ENCODE measurements at regions not wholly inside any gene's neighbourhood (a gene's known extent, or its start where the extent isn't known, plus 50 kb on each side); places are given as distances from the start of the nearest gene placed in this dataset.

DNA sequence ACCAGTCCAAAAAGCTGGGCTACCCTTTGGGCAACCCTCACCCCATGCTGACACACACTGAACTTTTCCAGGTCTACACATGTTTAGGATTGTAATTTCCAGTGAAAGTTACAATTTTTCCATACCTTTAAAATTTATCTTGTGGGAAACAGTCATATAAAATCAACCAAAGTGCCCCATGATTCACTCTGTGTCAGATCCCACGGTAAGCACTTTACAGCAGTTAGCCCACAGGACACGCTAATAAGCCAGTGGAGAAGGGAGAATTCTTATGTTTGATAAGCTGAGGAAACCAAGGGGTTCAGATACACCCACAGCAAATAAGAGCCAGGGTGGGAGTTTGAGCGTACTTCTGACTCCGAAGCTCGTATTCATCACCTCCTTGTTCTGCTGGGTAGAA, 72.4 kb upstream of the TBL1X start:
- Histone ChIP-seq H3K27me3 (peaks cover 0 to 28% (median 0%) of the 10 kb centered on the region in 7 donors), H3K4me3 (no peak overlapping the region), H3K27ac (no peak overlapping the region), H3K4me1 (no peaks in the 10 kb centered on the region), H3K9me3 (peaks cover 0 to 7% (median 0%) of the 10 kb centered on the region in 11 donors), H3K36me3 (no peaks in the 10 kb centered on the region)
- no peak for ATAC-seq
- no peak for DNase-seq
- intact Hi-C loops (cut with DNase I) = no loop called here
- WGBS, 2 donors = 95 to 96% methylated on average over 5 of the region's 5 CpGs
- TF ChIP-seq CTCF (IDR thresholded peaks at IDR 0.05) = no peak

GRCh38 chrX:9393571-9393970, 71.3 kb upstream of the TBL1X start:
- peaks cover 0 to under 1% (median 0%) of the 10 kb centered on the region in 11 donors for H3K9me3 ChIP-seq
- H3K27ac ChIP-seq = no peak overlapping the region
- peaks cover 0 to 21% (median 0%) of the 10 kb centered on the region in 7 donors for H3K27me3 ChIP-seq
- no peak overlapping the region for H3K4me3 ChIP-seq
- H3K36me3 ChIP-seq = no peaks in the 10 kb centered on the region
- WGBS, 2 donors = 85 to 89% methylated on average over 4 of the region's 4 CpGs
- intact Hi-C loops (cut with DNase I) = no loop called here
- DNase-seq (no peak), ATAC-seq (no peak)
- H3K4me1 ChIP-seq = no peaks in the 10 kb centered on the region
- TF ChIP-seq CTCF (IDR thresholded peaks at IDR 0.05) = no peak

DNA sequence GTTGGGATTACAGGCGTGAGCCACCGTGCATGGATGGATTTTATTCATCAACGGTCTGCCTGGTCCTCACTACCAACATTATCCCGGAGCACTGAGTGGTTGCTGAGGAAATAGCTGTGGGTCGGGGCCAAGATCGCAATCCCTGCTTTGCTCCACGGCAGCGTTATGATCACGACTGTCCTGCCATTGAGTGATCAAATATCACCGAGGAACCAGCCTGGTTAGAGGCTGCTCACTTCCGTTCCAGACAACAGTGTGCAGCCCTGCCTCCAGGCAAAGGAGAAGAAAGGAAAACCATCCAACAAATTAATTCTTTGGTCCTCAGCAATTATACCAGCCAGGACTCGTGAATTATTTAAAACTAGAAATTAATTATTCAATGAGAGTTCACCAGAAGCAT, 70.6 kb upstream of the TBL1X start:
- Histone ChIP-seq H3K27me3 (peaks cover 0 to 21% (median 0%) of the 10 kb centered on the region in 7 donors), H3K4me1 (no peaks in the 10 kb centered on the region), H3K27ac (no peak overlapping the region), H3K9me3 (no peaks in the 10 kb centered on the region), H3K4me3 (no peak overlapping the region), H3K36me3 (no peaks in the 10 kb centered on the region)
- no peak for TF ChIP-seq CTCF (IDR thresholded peaks at IDR 0.05)
- intact Hi-C loops (cut with DNase I) = no loop called here
- ATAC-seq = no peak
- DNase-seq = no peak
- 81 to 85% methylated on average over 11 to 12 of the region's 12 CpGs for WGBS, 2 donors

- 54 to 57% methylated on average over 4 of the region's 4 CpGs for WGBS, 2 donors
- Histone ChIP-seq H3K27ac (no peak overlapping the region), H3K9me3 (no peaks in the 10 kb centered on the region), H3K4me3 (no peak overlapping the region), H3K27me3 (peaks cover 0 to 9% (median 0%) of the 10 kb centered on the region in 7 donors), H3K36me3 (no peaks in the 10 kb centered on the region), H3K4me1 (no peaks in the 10 kb centered on the region)
- ATAC-seq = peak in 1 of 8 donors; percentile 8
- TF ChIP-seq CTCF (IDR thresholded peaks at IDR 0.05) = no peak
- DNase-seq = no peak
- intact Hi-C loops (cut with DNase I) = no loop called here
Measured at GRCh38 chrX:9396930-9397329, 67.9 kb upstream of the TBL1X start.

Measured in heart right ventricle (tissue), 16 donors.